ENCODE measurements at regions not wholly inside any gene's neighbourhood (a gene's known extent, or its start where the extent isn't known, plus 50 kb on each side); places are given as distances from the start of the nearest gene placed in this dataset.

GRCh38 chr16:26856791-26857190, 209.9 kb upstream of the C16orf82 start:
- H3K27me3 ChIP-seq, result no peaks in the 10 kb centered on the region
- TF ChIP-seq EZH2 (IDR thresholded peaks at IDR 0.05), result no peak
- no peak for TF ChIP-seq EZH2phosphoT487 (IDR thresholded peaks at IDR 0.05)
- TF ChIP-seq CTCF (IDR thresholded peaks at IDR 0.05), result no peak
- no peaks in the 10 kb centered on the region for H3K4me1 Mint-ChIP-seq
- H4K20me1 ChIP-seq (ENCODE audit: low read depth), result no peaks in the 10 kb centered on the region
- H3K4me3 ChIP-seq, result no peak overlapping the region
- H3K4me2 ChIP-seq, result no peak overlapping the region
- peaks cover 9% of the 10 kb centered on the region for H3K27me3 Mint-ChIP-seq (ENCODE audit: insufficient read depth, low read depth)
- no peaks in the 10 kb centered on the region for H3K79me2 ChIP-seq (ENCODE audit: low read depth)
- no peak overlapping the region for H3K9ac ChIP-seq
- no peaks in the 10 kb centered on the region for H3K36me3 ChIP-seq
- peaks cover 16% of the 10 kb centered on the region for H3K9me3 Mint-ChIP-seq
- no peak overlapping the region for H3K27ac Mint-ChIP-seq
- no peaks in the 10 kb centered on the region for H3K9me3 ChIP-seq (ENCODE audit: low read depth)
- no peaks in the 10 kb centered on the region for H3F3A ChIP-seq (ENCODE audit: low read depth)
- H3K27ac ChIP-seq, result no peak overlapping the region
- H3K4me1 ChIP-seq, result no peaks in the 10 kb centered on the region
- H3K36me3 Mint-ChIP-seq, result no peaks in the 10 kb centered on the region
- H2AFZ ChIP-seq (replicated peaks), result no peak overlapping the region
- no peak for DNase-seq (ENCODE audit: low spot score)
- H3K4me3 Mint-ChIP-seq, result no peak overlapping the region

- H3K36me3 Mint-ChIP-seq, result no peaks in the 10 kb centered on the region
Observed at GRCh38 chr16:26857371-26857770, 209.4 kb upstream of the C16orf82 start.

GRCh38 chr16:26860506-26860905, 206.2 kb upstream of the C16orf82 start:
- Histone ChIP-seq H3K79me2 (ENCODE audit: low read depth) (no peaks in the 10 kb centered on the region), H3K4me1 (no peaks in the 10 kb centered on the region), H3K9ac (no peak overlapping the region), H3K27ac (no peak overlapping the region), H3K36me3 (no peaks in the 10 kb centered on the region), H3K4me2 (no peak overlapping the region), H3K4me3 (no peak overlapping the region), H4K20me1 (ENCODE audit: low read depth) (no peaks in the 10 kb centered on the region), H3K9me3 (ENCODE audit: low read depth) (no peaks in the 10 kb centered on the region), H3F3A (ENCODE audit: low read depth) (no peaks in the 10 kb centered on the region), H3K27me3 (no peaks in the 10 kb centered on the region), H2AFZ (replicated peaks) (no peak overlapping the region)
- TF ChIP-seq EZH2 (IDR thresholded peaks at IDR 0.05), result no peak
- TF ChIP-seq CTCF (IDR thresholded peaks at IDR 0.05), result no peak
- TF ChIP-seq EZH2phosphoT487 (IDR thresholded peaks at IDR 0.05), result no peak
- Mint-ChIP-seq H3K27ac (no peak overlapping the region), H3K4me3 (no peak overlapping the region), H3K9me3 (peaks cover 16% of the 10 kb centered on the region), H3K36me3 (no peaks in the 10 kb centered on the region), H3K4me1 (no peaks in the 10 kb centered on the region), H3K27me3 (ENCODE audit: insufficient read depth, low read depth) (peaks cover 8% of the 10 kb centered on the region)
- DNase-seq (ENCODE audit: low spot score), result no peak

More at GRCh38 chr16:26857371-26857770, 209.4 kb upstream of the C16orf82 start:
- Histone ChIP-seq H3K9me3 (ENCODE audit: low read depth) (no peaks in the 10 kb centered on the region), H3K9ac (no peak overlapping the region), H3K4me2 (no peak overlapping the region), H4K20me1 (ENCODE audit: low read depth) (no peaks in the 10 kb centered on the region), H3K27me3 (no peaks in the 10 kb centered on the region), H3F3A (ENCODE audit: low read depth) (no peaks in the 10 kb centered on the region), H3K36me3 (no peaks in the 10 kb centered on the region), H3K27ac (no peak overlapping the region), H3K4me3 (no peak overlapping the region), H3K4me1 (no peaks in the 10 kb centered on the region), H3K79me2 (ENCODE audit: low read depth) (no peaks in the 10 kb centered on the region), H2AFZ (replicated peaks) (no peak overlapping the region)
- DNase-seq (ENCODE audit: low spot score), result no peak
- no peak for TF ChIP-seq EZH2phosphoT487 (IDR thresholded peaks at IDR 0.05)
- no peak for TF ChIP-seq CTCF (IDR thresholded peaks at IDR 0.05)
- no peak for TF ChIP-seq EZH2 (IDR thresholded peaks at IDR 0.05)
- Mint-ChIP-seq H3K27me3 (ENCODE audit: insufficient read depth, low read depth) (peaks cover 9% of the 10 kb centered on the region), H3K9me3 (peaks cover 16% of the 10 kb centered on the region), H3K4me3 (no peak overlapping the region), H3K27ac (no peak overlapping the region), H3K4me1 (no peaks in the 10 kb centered on the region)
